CD4-positive, alpha-beta T cell treated with Interferon gamma for 1 hour (primary cell): ENCODE measurements at regions not wholly inside any gene's neighbourhood (a gene's known extent, or its start where the extent isn't known, plus 50 kb on each side); places are given as distances from the start of the nearest gene placed in this dataset.
"Not testable (repeated sequence)": the region's sequence is repeated elsewhere in the genome, so short reads cannot be mapped to it uniquely, and the experiment has no call there.

Experiments used
- DNase-seq: peaks from one replicate; pipeline ENCODE4 v3.0.0-alpha.2; 2020

DNA sequence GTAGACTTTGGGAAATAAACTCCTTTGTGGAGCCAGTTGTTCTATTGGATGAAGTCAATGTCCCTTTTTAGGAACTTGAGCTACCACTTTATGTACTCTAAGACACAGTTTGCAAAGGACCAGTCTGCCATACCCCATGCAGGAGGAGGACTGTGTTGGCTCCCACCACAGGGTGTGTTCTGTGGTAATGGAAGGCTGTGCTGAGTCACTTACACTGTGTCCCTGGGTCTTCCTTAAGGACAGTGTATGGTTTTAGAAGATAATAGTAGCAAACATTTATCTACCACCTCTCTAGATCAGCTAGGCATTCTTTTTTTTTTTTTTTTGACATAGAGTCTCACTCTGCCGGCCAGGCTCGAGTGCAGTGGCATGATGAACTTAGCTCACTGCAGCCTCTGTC, 184.0 kb upstream of the PGRMC2 start:
- no peak for DNase-seq

DNA sequence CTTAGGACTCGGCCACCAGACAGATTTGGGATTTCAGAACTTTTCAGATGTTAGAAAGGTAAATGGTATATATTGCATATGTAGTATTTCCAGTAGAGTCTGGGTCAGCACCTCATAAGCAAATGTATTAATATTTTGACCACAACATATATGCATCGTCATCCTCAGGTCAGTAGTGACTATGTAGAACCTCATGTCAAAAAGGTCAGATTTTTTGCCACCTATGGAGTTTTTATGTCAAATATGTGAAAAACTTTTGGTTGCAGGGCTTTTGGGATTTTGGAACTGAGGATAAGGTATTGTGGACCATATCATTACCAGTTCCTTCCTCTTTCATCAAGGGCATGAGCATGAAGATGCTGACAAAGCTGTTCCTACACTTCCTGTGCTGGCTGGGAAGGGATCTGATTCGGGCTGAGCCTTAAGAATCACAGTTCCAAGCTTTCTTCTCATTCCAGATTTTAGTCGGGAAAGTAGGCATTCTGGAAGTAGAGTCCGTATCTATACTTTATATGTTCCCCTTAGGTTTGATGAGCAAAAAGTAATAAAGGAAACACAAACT, 183.0 kb upstream of the PGRMC2 start:
- DNase-seq = no peak

DNA sequence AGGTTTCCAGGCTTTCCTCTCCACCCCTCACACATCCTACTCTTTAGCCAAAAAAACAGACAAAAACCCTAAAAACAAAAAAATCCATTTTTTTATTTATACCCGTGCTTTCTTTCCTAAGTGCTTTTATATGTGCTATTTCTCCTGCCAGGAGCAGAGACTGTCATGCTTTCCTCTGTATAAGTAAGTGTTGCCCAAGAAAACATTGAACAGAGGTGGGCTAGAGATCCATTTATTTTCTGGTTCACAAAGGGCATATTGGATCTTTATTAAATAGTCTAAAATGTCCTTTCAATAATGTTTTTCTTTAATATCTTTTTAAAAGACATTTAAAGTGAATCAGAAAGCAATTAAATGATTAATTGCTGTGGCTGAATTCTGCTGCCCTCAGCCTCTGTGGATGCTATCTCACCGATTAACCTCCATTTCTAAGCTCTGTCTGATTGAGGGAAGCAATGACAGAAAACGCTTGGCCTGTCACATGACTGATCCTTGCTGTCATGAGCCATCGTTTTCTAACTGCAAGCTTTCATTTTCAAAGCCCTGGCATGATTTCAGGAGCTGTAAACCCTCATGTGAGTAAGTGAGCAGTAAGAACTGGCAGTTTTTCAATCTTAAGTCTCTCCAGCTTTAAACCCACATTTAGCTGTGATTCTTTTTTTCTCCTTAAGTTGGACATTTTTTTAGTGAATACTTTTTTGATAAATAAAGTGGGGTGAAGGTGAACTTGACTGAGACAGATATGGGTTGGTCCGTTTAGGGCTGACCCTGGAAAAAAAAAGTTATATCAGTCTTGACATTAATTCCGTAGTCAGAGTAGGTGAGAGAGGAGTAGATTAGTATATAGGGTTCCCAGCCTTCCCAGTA, 180.7 kb upstream of the PGRMC2 start:
- DNase-seq = no peak

- no peak for DNase-seq
Measured at GRCh38 chr4:128465523-128465922, 177.9 kb upstream of the PGRMC2 start.

- DNase-seq = no peak
Measured at GRCh38 chr4:128463006-128463405, 175.4 kb upstream of the PGRMC2 start.

- DNase-seq = no peak
Measured at GRCh38 chr4:128462103-128462783, 174.6 kb upstream of the PGRMC2 start.

DNA sequence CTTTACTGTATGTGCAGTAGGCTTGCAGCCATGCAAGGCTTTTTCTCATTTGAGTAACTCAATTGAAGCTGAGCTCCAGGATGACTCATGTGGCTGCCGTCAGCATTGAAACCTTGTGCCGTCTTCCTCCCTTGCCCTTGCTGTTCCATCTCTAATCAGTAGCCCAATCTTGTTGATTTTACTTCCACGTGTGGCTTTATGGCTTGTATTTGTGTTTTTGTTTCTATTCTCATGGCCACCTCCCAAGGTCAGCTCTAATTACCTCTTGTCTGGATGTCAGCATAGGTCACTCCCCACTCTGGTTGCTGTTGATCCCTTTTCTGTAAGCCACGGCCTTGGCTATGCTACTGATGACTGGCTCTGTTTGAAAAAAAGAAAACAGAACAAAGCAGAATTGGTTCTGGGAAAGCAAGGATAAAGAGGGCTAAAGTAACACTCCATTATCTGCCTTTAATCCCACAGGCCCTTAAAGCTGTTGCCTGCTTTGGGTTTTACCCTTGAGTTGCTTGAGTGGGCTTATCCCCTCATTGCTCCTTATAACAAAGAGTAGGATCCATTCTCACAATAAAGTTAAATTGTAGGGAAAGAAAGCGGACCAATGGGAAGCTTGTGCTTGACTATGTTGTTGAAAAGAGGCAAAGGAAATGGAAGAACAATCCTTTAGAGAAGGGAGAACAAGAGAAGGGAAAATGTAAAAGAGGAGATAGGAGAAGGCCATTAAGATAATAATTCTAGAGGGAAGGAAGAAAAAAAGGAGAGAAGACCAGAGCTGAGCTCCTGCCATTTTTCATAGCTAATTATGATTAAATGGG, 173.9 kb upstream of the PGRMC2 start:
- DNase-seq = no peak

GRCh38 chr4:128459547-128459946, 171.9 kb upstream of the PGRMC2 start:
- DNase-seq = no peak

- no peak for DNase-seq
Measured at GRCh38 chr4:128458816-128459215, 171.2 kb upstream of the PGRMC2 start.

GRCh38 chr4:128457726-128458125, 170.1 kb upstream of the PGRMC2 start:
- DNase-seq = no peak

DNA sequence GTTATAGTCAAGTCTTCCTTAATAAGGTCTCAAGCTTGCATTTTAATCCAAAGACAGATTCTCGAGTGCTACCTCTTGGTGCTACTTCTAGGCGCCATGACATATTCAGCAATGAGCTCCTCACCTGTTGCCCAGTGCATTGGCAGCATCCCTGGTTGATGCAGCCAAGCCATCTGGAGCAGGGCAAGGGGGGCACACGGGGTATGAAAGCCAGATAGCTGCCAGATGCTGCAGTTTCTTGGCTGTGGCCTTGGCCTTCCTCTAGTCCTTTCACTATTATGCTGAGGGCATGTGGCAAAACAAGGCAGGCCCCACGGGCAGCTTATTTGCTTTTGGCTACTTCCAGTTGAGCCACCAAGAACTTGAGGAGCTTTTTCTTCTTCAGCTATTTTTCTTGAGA, 168.6 kb upstream of the PGRMC2 start:
- DNase-seq = no peak

- no peak for DNase-seq
Measured at GRCh38 chr4:128455480-128455879, 167.9 kb upstream of the PGRMC2 start.

DNA sequence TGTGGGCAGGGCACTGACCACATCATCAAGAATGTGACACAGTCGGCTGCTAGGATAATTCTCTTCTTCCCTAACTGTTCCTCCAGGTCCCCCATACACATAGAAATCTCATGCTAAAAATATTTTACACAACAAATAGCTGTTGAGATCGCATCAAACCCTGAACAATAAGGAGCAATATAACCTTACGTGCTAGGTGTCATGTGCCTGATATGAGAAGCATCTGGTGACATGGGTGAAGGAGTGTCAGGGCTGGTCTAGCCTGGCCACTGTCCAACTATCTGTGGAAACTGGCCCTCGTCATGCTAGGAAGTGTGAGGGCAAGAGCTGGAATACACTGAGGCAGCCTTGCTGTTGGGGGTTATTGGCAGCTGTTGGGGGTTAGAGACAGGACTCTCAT, 167.3 kb upstream of the PGRMC2 start:
- no peak for DNase-seq

DNA sequence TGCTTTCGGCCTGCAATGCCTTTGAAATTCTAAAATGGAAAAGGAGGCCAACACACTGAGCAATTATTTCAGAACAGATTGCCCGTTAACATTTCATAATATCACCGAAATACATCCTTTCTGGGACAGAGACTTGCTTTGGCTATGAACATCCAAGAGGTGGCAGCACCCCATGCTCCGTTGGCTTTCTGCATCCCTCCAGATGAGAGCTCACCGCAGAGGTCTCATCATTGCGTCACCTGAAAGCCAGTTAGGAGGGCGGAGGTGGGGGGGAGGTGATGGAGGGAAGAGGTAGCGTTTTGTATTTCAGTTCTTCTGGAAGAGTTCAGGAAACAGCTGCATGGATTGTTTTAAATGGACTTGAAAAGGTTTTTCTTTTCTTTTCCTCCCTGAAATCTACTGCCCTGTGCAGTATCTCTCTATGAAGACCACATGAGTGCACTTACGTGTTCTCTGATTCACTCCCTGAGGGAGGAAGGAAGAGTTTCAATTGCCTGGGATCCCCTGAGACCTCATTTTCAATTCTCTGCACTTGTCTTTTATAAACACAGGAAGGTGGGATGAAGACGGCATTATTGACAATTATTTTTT, 166.8 kb upstream of the PGRMC2 start:
- DNase-seq = peak; percentile 56

DNA sequence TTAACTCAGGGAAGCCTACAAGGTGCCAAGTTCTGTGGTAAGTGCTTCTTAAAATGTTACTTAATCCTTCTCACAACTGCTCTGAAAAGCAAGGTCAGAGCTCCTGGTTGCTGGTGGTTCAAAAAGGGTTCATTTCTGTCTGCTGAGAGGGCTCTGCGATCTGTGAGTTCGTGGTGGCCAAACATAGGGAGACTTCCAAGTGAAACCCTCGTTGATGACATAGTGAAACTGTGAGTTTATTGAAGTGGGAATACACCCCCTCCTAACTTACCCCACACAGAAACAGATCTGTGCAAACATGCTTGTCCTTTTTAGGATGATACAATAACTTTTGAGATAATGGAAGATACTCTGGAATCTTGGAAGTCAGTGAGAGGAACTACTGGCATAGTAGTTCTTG, 164.8 kb upstream of the PGRMC2 start:
- DNase-seq = no peak

GRCh38 chr4:128451270-128451905, 163.8 kb upstream of the PGRMC2 start:
- DNase-seq = no peak

DNA sequence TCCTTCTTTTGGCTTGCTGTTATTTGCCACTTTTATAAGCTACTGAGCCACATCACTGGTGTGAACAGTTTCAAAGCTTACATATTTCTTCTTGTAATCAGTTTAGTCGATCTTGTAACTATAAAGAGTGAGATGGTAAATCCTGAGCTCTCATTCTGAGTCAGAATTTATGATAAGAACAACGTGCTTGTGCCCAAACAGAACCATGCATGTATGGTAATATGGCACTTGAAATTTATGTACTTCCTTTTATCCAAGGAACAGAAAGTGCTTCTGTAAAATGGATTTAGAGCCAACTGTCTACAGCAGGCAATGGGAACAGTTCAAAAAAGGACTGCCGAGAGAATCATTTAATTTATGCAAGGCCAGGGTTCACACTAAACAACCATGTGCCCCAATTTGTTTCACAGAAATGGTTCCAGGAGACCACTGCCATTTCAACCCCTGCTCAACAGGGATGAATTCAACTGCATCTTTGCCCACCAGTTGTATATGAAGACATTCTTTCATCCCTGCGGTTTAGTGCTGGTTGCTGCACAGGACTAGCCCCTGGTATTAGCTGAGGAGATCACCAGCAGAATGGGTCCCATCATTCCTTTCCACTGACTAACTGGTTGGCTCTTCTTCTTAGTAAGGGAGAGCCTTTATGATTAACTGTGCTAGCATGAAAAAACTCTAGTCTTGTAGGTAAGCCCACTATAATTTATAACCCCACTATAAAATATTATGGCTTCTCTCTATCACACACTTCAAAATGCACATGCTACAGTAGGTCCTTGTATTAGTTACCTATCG, 162.9 kb upstream of the PGRMC2 start:
- DNase-seq = no peak

- no peak for DNase-seq
Measured at GRCh38 chr4:128449251-128449650, 161.6 kb upstream of the PGRMC2 start.

DNA sequence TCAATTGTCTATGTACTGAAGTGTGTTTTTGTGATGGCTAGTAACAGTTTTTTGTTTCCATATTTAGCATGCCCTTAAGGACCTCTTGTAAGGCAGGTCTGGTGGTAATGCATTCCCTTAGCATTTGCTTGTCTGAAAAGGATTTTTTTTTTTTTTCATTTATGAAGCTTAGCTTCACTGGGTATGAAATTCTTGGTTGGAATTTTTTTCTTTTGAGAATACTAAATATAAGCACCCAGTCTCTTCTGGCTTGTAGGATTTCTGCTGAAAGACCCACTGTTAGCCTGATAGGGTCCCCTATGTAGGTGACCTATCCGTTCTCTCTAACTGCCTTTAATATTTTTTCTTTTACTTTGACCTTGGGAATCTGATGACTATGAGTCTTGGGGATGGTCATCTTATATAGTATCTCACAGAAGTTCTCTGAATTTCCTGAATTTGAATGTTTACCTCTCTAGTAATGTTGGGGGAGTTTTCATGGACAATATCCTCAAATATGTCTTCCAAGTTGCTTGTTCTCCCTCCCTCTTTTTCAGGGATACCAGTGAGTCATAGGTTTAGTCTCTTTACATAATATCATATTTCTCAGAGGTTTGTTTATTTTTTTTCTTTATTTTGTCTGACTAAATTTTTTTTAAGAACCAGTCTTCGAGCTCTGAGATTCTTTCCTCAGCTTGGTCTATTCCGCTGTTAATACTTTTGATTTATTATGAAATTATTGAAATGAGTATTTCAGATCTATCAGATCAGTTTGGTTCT, 157.1 kb upstream of the PGRMC2 start:
- no peak for DNase-seq

- no peak for DNase-seq
Measured at GRCh38 chr4:128440923-128441322, 153.3 kb upstream of the PGRMC2 start.

DNA sequence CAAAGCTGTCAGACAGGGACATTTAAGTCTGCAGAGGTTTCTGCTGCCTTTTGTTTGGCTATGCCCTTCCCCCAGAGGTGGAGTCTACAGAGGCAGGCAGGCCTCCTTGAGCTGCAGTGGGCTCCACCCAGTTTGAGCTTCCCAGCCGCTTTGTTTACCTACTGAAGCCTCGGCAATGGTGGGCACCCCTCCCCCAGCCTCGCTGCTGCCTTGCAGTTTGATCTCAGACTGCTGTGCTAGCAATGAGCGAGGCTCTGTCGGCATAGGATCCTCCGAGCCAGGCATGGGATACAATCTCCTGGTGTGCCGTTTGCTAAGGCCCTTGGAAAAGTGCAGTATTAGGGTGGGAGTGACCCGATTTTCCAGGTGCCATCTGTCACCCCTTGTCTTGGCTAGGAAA, 149.4 kb upstream of the PGRMC2 start:
- DNase-seq = not testable (repeated sequence)
